NCI-H510A (cell line): ENCODE measurements at regions not wholly inside any gene's neighbourhood (a gene's known extent, or its start where the extent isn't known, plus 50 kb on each side); places are given as distances from the start of the nearest gene placed in this dataset.

Experiments used
- DNase-seq: peaks from one replicate; lab custom pipeline; 2025; lab: John Stamatoyannopoulos, UW

GRCh38 chr17:77700165-77700881 is 258.2 kb upstream of the TNRC6C start:
- DNase-seq, result no peak

DNA sequence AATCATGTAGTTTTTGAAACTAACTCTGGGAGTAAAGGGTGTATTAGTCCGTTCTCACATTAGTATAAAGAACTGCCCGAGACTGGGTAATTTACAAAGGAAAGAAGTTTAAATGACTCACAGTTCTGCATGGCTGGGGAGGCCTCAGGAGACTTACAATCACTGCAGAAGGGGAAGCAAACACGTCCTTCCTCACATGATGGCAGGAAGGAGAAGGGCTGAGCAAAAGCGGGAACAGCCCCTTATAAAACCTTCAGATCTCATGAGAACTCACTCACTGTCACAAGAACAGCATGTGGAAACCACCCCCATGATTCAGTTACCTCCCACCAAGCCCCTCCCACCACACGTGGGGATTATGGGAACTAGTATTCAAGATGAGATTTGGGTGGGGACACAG is 256.5 kb upstream of the TNRC6C start:
- DNase-seq, result no peak

DNA sequence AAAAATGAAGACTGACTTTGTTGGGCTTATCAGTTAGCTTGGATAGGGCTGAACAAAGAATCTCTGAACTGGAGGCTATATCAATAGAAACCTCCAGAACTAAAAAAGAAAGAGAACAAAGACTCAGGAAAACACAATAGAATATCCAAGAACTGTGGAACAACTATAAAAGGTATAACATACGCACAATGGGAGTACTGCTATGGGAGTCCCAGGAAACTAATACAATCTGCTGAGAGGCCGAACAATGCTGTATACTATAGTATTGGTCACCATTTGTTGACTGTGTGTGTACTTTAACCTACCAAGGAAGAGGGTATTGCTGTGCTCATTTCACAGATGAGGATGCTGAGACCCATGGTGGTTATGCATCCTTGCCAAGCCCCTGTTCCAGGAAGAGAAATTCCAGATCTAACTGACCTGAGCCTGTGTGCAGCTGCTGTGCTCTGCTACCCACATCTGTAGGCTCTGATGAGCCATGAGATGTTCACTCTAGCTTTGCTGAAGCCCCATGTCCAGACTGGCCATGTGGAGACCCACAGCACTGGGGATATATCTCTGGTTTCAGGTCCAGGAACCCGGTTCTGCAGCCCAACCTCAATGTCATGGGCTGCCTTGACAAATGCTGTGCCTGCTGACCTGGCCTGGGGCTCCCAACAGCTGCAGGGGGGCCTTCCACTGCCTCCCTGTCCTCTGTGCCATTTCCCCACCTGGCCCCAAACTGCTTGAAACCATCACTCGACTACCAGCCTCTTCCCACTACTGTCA is 254.3 kb upstream of the TNRC6C start:
- no peak for DNase-seq

DNA sequence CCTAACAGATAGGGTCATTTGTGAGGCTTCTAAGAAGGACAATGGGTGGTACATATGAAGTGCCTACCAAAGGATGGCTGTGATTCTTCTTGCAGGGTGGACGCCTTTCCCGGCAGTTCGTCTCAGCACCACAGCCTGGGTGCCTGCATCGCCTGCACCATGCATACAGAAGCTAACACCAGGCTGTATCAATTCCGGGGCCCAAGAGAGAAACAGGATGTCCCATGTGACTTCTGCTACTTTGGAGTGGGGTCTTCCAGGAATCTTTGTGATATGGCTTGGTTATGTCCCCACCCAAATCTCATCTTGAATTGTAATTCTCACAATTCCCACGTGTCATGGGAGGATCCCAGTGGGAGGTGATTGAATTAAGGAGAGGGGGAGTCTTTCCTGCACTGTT is 251.6 kb upstream of the TNRC6C start:
- DNase-seq, result no peak

- DNase-seq, result no peak
Observed at GRCh38 chr17:77707546-77707945, 251.0 kb upstream of the TNRC6C start.

- no peak for DNase-seq
Observed at GRCh38 chr17:77708049-77708448, 250.5 kb upstream of the TNRC6C start.

DNA sequence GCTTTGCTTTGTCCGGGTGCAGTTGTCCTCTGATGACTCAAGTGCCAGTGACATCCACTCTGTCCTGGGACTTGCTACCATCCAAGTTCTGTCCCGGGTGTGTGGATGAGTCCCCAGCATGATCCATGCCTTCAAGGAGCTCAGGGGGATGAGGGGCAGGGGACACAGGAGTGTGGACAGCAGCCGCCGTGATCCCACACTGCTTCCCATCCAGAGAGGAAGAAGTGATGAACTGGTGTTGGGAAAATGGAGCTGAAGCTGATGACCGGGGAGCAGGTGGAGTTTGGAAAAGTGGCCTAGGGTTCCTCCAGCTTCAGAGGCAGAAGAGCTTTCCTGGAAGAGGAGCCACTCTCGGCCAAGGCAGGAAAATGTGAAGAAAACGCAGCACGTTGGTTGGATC is 249.6 kb upstream of the TNRC6C start:
- no peak for DNase-seq

- no peak for DNase-seq
Observed at GRCh38 chr17:77709594-77709993, 248.9 kb upstream of the TNRC6C start.

DNA sequence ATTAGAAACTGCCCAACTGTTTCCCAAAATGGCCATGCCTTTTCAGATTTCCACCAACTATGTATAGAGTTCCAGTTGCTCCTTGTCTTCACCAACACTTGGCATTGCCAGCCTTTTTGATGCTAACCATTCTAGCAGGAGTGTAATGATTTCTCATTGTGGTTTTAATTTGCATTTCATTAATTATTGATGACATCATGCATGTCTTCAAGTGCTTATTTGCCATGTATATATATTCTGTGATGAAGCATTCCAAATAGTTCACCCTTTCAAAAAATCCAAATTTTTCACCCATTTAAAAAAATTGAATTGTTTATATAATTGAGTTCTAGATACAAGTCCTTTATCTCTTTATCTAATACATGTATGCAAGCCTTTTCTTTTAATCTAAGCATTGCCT is 245.9 kb upstream of the TNRC6C start:
- no peak for DNase-seq

GRCh38 chr17:77716289-77716926 is 242.1 kb upstream of the TNRC6C start:
- no peak for DNase-seq

GRCh38 chr17:77717941-77718668 is 240.4 kb upstream of the TNRC6C start:
- DNase-seq, result no peak

GRCh38 chr17:77718669-77718961 is 239.9 kb upstream of the TNRC6C start:
- DNase-seq, result no peak

DNA sequence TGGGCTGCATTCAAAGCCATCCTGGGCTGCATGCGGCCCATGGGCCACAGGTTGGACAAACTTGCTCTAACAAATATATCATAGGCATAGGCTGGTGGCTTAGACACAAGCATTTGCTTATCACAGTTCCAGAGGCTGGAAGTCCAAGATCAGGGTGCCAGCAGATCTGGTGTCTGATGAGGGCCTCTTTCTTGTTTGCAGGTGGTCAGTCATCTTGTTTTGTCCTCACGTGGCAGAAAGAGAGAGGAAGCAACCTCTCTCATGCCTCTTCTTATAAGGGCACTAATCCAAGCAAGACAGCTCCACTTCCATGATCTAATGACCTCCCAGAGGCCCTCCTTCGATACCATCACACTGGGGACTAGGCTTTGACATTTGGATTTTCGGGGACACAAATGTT is 238.7 kb upstream of the TNRC6C start:
- DNase-seq, result no peak

- no peak for DNase-seq
Observed at GRCh38 chr17:77720946-77721845, 237.3 kb upstream of the TNRC6C start.

DNA sequence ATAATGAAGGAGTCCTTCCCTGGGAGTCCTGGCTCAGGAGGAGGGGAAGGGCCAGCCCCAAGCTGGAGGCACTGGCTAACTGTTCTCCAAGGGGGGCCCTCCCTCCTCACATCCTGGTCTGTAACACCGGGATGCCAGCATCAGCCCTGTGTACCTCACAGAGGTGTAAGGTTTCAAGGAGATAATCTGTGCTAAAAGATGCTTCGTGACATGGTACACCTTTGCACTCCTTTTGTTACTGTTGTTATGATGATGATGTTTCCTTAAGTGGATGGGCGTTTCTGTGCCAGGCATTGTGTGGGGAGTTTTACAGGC is 236.7 kb upstream of the TNRC6C start:
- DNase-seq, result peak; percentile 63

DNA sequence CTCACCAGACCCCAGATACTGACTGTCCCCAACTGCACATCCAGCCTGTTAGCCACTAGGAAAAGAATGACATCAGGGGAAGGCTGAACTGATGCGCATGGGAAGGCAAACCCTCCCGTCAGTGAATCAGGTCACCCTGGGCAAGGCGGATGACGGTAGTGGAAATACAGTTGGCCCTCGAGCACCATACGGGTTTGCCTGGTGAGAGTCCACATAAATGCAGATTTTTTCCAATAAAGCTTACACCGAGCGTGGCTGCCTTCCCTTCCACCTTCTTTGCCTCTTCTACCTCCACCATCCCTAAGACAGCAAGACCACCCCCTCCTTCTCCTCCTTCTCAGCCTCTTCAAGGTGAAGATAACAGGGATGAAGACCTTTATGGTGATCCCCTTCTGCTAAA is 236.1 kb upstream of the TNRC6C start:
- DNase-seq, result no peak

DNA sequence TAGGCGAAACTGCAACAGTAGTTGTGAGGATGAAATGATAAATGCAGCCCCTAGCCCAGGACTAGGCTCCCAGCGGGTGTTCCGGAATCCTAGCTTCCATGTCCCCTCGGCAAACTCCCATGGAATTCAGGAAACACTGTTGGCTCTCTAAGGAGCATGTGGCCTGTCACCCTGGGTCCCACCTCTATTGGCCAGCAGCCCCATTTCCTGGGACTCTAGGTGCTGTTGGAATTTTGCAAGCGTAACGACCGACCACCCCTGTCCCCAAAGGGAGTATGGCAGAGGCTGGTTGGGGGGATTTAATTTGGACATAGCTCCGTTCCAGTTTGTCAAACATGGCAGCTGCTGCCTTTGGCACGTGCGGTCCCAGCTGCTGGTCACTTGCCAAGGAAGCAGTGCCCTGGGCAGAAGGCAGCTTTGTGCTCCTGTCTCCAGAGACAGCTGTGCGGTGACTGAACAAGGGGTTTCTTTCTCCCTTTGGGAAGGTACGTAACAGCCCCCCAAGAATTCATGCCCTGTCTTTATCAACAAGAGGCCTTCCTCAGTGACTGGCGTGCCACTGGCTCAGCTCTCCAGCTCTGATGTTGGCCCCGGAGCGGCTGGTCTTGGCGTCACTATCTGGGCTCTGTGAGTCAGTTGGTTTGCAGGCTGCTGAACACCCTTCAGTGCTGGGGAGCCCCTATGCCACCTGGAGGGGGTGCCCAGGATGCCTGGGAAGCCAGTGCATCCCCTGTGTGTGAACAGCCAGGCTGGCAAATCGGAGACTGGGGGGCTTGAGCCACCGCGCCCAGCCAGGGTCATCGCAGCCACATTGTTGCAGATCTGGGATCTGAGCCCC is 235.2 kb upstream of the TNRC6C start:
- no peak for DNase-seq

DNA sequence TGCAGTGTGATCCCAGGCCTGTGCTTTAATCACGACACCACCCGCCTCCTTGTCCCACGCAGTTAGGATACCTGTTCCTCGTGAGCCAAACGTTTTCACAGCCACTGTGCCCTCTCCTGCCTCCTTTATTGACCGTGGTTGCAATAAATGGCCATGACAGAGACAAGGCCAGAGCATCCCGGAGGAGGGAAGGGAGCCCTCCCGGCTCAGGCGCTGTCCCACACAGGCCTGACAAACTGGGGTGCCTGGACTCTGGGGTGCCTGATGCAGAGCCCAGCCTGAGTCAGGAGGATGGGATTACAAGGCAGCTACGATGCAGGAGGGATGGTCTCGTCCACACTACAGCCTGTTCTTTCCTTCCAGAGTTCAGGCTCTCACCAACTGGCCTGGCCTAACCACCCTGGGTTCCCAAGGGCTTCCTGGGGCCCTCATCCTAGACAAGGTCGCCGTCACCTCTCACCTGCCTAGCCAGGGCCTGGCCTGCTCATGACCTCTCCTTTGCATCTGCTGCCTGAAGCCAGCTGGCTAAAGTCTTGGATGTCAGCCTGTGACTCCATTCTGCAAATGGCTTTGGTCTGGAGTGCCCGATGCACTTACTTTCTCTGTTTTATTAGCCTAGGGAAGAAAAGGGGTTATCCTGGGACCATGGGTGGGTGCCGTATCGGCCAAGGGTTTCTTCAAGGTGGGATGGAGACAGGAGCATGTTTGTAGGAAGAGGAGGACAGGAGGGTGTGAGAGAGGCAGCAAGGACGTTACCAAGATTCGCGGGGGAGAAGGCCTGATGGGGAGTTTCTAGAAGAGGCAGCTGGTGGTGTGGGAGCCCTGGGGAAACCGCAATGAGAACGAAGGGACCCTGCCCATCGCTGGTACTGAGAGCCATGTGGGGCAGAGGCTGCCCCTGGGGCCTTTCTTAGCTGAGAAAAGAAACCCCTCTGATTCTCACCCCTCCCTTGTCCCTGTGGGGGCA is 234.3 kb upstream of the TNRC6C start:
- peak; percentile 59 for DNase-seq

- DNase-seq, result peak; percentile 94
Observed at GRCh38 chr17:77724876-77725615, 233.5 kb upstream of the TNRC6C start.
